ENCODE measurements at regions not wholly inside any gene's neighbourhood (a gene's known extent, or its start where the extent isn't known, plus 50 kb on each side); places are given as distances from the start of the nearest gene placed in this dataset.
"Not testable (repeated sequence)": the region's sequence is repeated elsewhere in the genome, so short reads cannot be mapped to it uniquely, and the experiment has no call there.

DNA sequence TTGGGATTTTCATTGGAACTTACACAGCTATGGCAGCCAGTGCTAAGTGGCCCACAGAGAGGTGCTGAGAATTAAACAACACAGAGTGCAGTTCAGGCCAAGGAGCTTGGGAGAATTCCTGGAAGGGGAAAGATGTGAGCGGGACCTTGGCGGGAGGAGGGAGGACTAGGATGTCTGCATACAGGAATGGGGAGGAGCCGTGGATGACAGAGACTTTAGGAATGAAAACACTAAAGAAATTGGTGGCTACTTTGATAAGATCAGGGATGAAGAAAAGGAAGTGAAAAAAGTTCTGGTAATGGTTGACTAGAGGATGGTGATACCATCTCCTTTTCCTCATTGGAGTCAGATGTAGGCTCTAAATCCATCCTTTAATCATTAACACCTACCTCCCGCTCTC is 234.2 kb upstream of the FZD8 start:
- DNase-seq: no peak

- no peak for DNase-seq
Observed at GRCh38 chr10:35875016-35875676, 233.1 kb upstream of the FZD8 start.

- no peak for DNase-seq
Observed at GRCh38 chr10:35874311-35875015, 232.4 kb upstream of the FZD8 start.

GRCh38 chr10:35872671-35873070 is 230.6 kb upstream of the FZD8 start:
- DNase-seq: no peak

DNA sequence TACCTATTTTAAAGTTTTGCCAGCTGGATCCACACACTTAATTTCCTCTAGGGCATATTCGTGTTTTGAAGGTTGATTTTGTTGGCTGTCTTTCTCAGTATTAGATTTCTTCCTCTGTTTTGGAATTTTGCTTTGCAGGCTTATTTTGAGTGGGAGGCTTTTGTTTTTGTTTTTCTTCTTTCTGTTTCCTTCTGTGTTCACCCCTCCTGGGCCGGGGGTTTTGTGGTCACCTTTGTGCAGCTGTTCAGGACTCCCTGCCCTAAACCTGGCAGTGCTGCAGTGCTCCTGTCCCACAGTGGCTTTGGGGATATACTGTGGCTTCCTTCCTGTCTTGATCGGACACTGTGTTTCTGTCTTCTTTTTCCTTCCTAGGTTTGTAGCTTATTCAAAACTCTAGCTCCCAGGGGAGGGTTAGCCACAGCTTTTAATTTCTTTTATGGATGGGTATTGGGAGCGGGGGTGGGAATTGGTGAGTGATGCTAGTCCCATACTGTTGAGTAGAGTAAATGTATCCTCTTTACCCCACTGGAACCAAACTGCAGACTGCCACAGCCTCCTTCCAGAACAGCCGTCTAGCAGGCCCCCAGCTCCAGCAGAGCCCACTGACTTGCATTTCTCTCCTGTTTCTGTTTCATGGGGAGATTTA is 228.7 kb upstream of the FZD8 start:
- DNase-seq: no peak

DNA sequence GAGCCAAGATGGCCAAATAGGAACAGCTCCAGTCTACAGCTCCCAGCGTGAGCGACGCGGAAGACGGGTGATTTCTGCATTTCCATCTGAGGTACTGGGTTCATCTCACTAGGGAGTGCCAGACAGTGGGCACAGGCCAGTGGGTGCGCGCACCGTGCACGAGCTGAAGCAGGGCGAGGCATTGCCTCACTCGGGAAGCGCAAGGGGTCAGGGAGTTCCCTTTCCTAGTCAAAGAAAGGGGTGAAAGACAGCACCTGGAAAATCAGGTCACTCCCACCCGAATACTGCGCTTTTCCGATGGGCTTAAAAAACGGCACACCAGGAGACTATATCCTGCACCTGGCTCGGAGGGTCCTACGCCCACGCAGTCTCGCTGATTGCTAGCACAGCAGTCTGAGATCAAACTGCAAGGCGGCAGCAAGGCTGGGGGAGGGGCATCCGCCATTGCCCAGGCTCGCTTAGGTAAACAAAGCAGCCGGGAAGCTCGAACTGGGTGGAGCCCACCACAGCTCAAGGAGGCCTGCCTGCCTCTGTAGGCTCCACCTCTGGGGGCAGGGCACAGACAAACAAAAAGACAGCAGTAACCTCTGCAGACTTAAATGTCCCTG is 216.7 kb upstream of the FZD8 start:
- not testable (repeated sequence) for DNase-seq

- no peak for DNase-seq
Observed at GRCh38 chr10:35857860-35858259, 215.8 kb upstream of the FZD8 start.

- no peak for DNase-seq
Observed at GRCh38 chr10:35855155-35855947, 213.3 kb upstream of the FZD8 start.

DNA sequence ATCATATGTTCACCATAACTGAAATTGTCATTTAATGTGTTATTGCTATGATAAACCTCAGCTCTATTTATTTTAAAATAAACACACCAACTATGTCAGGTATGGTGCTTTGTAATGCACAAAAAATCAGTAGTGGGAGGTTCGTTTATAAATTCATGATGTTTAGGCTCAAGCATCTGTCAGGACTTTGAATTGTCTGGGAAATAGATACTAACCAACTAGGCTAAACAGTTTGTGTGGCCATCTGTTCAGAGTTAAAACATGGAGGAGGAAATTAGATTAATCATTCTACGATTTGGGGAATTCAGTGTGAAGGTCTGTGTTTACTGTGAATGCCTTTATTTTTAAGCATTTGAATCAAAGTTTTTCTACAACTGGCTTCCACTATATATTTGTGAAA is 212.6 kb upstream of the FZD8 start:
- DNase-seq: no peak

GRCh38 chr10:35852721-35853120 is 210.6 kb upstream of the FZD8 start:
- no peak for DNase-seq

GRCh38 chr10:35848412-35848811 is 206.3 kb upstream of the FZD8 start:
- no peak for DNase-seq

DNA sequence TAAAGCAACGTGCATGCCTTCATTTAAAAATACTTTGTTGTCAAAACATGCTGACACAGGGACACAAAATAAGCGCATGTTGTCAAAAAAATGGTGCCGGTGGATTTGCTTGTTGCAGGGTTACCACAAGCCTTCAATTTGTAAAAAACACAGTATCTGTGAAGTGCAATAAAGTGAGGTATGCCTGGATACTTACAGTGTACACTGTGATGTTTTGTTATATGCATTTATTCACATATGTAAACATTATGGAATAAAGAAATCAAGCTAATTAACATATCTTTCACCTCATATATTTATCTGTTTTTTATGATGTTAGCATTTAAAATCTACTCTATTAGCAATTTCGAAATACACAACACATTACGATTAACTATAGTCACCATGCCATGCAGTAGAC is 202.6 kb upstream of the FZD8 start:
- DNase-seq: no peak

DNA sequence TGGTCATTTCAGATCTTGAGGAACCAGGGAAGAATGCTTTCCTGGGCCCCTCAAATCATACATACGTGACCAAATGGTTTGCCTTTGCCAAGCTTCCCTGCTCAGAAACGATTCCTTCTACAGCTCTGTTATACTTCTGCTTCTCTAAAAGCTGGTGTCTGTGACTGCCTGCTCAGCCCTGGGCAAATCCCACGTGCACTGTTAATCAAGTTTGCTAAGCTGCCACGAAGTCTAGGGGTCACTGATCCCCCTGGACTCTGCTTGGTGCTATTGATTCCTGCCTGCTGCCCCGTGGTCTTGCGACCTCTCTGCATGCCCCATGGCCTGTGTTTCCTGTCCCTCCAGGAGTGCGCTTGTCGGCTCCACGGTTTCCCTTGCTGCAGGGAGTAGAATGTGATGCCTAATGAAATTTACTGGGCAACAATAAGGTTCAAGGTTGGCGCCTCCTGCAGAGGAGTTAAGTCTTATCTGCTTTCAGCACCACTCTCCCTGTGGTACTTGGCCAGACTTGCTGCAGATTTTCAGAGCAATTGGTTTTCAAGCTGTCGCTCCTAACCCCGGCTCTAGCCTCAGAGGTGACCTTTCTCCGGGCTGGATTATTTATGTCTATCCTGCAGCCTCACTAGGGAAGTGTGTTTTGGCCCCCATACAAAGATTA is 201.6 kb upstream of the FZD8 start:
- no peak for DNase-seq

DNA sequence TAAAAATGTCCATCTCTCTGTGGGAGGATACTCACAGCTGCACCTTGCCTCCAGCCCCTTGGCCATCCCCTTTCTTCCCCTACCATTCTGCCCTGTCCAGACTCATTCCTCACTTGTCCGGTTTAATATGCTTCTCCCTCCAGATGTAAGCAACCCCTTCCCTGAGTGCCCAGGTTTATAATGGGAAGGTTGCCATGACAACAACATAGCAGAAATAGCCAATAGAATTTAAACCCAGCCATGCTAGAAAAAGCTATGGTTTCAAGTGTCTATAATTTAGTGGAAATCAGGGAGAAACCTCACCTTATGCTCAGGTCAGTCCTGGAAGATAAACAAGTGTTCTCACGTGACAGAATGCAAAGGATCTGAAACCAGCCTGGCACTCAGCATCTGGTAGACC is 196.0 kb upstream of the FZD8 start:
- DNase-seq: no peak

- DNase-seq: no peak
Observed at GRCh38 chr10:35835545-35835944, 193.4 kb upstream of the FZD8 start.

DNA sequence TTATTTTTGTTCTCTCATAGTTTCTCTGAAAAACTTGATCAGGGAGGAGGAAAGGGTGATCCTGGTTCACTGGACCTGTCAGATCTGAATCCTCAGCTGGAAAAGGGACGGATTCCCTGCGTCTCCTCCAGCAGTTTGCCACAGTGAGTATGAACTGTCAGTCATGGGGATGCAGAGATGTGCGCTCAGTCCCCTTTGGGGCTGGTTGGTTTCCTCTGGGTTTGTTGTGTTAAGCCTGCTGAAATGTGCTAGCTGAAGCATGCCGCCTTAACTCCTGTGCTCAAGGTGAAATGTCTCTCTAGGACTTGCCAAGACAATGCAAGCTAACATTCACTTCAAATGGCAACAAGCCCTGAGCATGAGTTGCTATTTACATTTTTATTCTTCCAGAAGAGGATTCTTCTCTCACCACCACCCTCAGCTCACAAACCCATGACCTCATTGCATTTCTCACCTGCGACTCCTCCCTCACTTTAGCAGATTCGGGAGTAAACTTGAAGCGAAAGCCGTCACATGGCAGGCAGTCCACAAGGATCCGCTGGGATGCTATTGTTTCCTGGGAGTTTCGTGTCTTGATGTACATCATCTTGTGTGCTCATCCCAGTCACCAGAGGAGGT is 192.9 kb upstream of the FZD8 start:
- no peak for DNase-seq

DNA sequence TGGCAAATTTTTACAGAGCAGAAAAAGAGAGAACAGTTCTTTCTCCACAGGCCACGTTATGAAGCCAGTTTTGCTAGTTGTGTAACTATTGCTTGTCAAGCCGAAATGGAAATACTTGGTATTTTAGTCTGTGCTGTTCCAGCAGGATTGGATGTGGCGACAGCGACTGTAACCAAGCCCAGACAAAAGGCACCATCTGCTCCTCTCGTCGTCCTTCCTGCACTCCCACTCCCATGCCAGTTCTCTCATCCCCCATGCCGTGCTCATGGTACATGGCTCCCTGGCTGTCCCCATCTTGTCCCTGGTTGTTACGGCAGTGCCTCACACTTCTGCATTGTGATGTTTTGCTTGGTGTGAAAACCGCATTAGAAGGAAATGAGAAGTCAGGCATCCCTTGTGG is 185.7 kb upstream of the FZD8 start:
- no peak for DNase-seq

DNA sequence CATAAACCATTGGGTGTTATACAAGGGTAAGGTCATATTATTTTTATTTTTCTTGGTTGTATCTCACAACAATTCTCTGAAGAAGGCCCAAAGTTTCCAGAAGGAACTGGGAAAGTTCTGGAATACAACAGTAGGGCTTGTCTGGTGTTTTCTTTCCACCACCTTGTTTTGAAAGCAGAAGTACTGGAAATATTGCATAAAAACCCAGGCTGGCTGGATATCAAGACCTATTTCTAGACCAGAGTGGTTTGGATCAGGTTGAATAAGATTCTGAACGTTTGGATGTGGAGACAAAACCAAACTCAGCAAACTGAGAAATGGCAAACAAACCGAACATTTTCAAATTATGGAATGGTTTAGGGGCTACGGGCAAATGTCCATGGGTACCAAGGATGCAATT is 182.6 kb upstream of the FZD8 start:
- no peak for DNase-seq

GRCh38 chr10:35822316-35822715 is 180.2 kb upstream of the FZD8 start:
- no peak for DNase-seq

DNA sequence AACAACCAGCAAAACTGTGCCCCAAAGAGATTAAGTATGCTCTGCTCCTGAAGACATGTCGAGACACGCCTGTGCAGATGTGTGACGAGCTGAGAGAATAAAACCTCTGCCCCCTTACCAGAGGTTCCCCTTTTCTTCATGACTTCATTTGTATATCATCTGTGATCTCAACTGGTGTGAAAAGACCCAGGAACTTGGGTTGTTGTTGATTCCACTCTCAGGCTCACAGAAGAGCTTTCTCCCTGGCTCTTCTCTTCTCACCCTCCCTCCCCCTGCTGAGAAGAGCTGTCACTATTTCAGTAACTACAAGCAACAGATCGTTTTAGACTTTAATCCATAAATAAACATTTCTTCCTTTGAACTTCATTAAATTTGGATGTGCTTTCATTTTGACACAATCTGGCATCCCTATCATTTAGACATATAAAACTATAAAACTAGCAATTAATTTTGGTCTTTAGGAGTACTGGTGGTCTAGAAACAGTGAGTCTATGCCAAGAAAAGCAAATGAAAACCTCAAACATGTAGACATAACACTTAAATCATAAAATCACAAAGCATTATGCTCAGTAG is 179.3 kb upstream of the FZD8 start:
- no peak for DNase-seq

DNA sequence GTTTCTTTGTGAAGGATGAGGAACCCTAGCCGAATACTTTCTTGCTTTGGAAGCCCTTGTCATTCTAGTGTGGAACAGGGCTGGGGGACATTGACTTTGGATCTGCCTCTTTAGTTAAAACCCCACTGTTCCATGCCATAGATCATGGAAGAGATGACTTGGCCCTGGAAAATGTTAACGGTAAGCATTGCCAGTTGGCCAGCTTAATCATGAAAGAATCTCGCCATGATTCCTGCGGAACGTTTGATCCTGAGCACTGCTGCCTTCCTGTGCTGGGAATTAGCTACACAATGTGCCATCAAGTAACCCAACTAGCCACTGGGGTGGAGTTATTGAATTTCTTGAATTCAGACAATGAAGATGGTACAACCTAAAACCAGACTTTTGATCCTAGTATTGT is 177.6 kb upstream of the FZD8 start:
- no peak for DNase-seq

DNA sequence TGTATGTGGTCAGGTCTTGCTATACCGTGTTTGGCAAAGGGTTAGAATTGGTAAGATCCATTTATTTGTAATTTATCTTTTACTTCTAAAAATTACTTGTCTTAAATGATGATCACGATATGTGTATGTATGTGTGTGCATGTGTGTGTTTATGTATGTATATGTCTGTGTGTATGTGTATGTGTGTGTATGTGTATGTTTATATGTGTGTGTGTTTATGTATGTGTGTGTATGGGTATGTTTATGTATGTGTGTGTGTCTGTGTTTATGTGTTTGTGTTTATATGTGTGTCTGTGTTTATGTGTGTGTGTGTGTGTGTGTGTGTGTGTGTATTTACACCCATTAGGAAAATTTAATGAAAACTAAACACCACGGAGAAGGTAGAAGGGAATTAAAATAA is 176.9 kb upstream of the FZD8 start:
- no peak for DNase-seq

All from NCI-H1105 (cell line).